Lower leg skin (tissue), 4 donors: ENCODE measurements at regions not wholly inside any gene's neighbourhood (a gene's known extent, or its start where the extent isn't known, plus 50 kb on each side); places are given as distances from the start of the nearest gene placed in this dataset.

Source experiments
- DNase-seq, 2 donors: peaks; one replicate each; pipeline ENCODE4 v3.0.0-alpha.2; 2019; ENCODE audit warnings: low spot score in 2 of 2
- H3K4me3 ChIP-seq: fragments of 200-600 bp; sonication (generic); 2 replicates; pipeline ENCODE4 v1.5.1; 2017; ENCODE audit warnings: mild to moderate bottlenecking, low read depth; ENCODE audit not compliant: poor library complexity, severe bottlenecking
- CTCF ChIP-seq, 3 donors: fragments of 450-650 bp; IDR thresholded peaks; one replicate each; pipeline ENCODE4 v1.5.1; 2016; ENCODE audit warnings: antibody characterized with exemption in 3 of 3, mild to moderate bottlenecking in 3 of 3, moderate library complexity in 2 of 3
- POLR2A ChIP-seq, 2 donors: fragments of 450-650 bp; IDR thresholded peaks; one replicate each; pipeline ENCODE4 v1.6.1; 2016 to 2017; ENCODE audit warnings: antibody characterized with exemption in 2 of 2, mild to moderate bottlenecking in 1 of 2, moderate library complexity in 1 of 2
- WGBS, 2 donors: methylation state at CpG; one replicate each; pipeline ENCODE4 v1.1.5; 2018; 5-methylcytosine and 5-hydroxymethylcytosine counted together
- intact Hi-C: fragments of 100-400 bp; cut with DNase I; formaldehyde crosslinking; loops from one replicate; pipeline ENCODE4 v1.15.0; 2023; ENCODE audit warnings: low total_unique reads

- intact Hi-C loops: no loop called here
- no peak overlapping the region for H3K4me3 ChIP-seq
- 45 to 48% methylated on average over 1 of the region's 1 CpG for WGBS, 2 donors
- TF ChIP-seq POLR2A (IDR thresholded peaks at IDR 0.05): no peak
- no peak for TF ChIP-seq CTCF (IDR thresholded peaks at IDR 0.05)
- DNase-seq: peak in 1 of 2 donors; percentile 32
Observed at GRCh38 chr18:47726550-47726949, 203.9 kb downstream of the SMAD2 start.

GRCh38 chr18:47725656-47726055 lies 204.8 kb downstream of the SMAD2 start:
- intact Hi-C loops: no loop called here
- peak in 1 of 2 donors; percentile 67 for DNase-seq
- no peak overlapping the region for H3K4me3 ChIP-seq
- 89 to 92% methylated on average over 3 of the region's 3 CpGs for WGBS, 2 donors
- TF ChIP-seq POLR2A (IDR thresholded peaks at IDR 0.05) (no peak), CTCF (IDR thresholded peaks at IDR 0.05) (no peak)

- WGBS, 2 donors: 50 to 53% methylated on average over 9 of the region's 9 CpGs
- intact Hi-C loops: no loop called here
Observed at GRCh38 chr18:47724186-47724975, 206.1 kb downstream of the SMAD2 start.

GRCh38 chr18:47721876-47722275 lies 208.6 kb downstream of the SMAD2 start:
- peak in 1 of 2 donors; percentile 68 for DNase-seq
- 74 to 85% methylated on average over 16 of the region's 16 CpGs for WGBS, 2 donors
- TF ChIP-seq POLR2A (IDR thresholded peaks at IDR 0.05): no peak
- no peak for TF ChIP-seq CTCF (IDR thresholded peaks at IDR 0.05)
- intact Hi-C loops: no loop called here
- no peak overlapping the region for H3K4me3 ChIP-seq

More at GRCh38 chr18:47724186-47724975, 206.1 kb downstream of the SMAD2 start:
- TF ChIP-seq POLR2A (IDR thresholded peaks at IDR 0.05) (no peak), CTCF (IDR thresholded peaks at IDR 0.05) (no peak)
- DNase-seq: peak in 1 of 2 donors; percentile 80
- no peak overlapping the region for H3K4me3 ChIP-seq

GRCh38 chr18:47720741-47721140 lies 209.7 kb downstream of the SMAD2 start:
- TF ChIP-seq CTCF (IDR thresholded peaks at IDR 0.05) (no peak), POLR2A (IDR thresholded peaks at IDR 0.05) (no peak)
- DNase-seq: peak in 1 of 2 donors; percentile 39
- intact Hi-C loops: no loop called here

More at GRCh38 chr18:47720741-47721140, 209.7 kb downstream of the SMAD2 start:
- 77 to 85% methylated on average over 3 of the region's 3 CpGs for WGBS, 2 donors
- H3K4me3 ChIP-seq: no peak overlapping the region
